Endothelial cell of umbilical vein (primary cell): ENCODE measurements at regions not wholly inside any gene's neighbourhood (a gene's known extent, or its start where the extent isn't known, plus 50 kb on each side); places are given as distances from the start of the nearest gene placed in this dataset.

Experiments used
- EZH2 ChIP-seq: IDR thresholded peaks from 2 replicates; pipeline ENCODE4 v1.6.1; 2012; ENCODE audit warnings: borderline replicate concordance, low read depth, mild to moderate bottlenecking, moderate library complexity, low read length, inconsistent platforms; ENCODE audit not compliant: severe bottlenecking
- FOS ChIP-seq: IDR thresholded peaks from 2 replicates; pipeline ENCODE4 v1.6.1; 2011; ENCODE audit warnings: mild to moderate bottlenecking, low read length, moderate library complexity, borderline replicate concordance; ENCODE audit not compliant: insufficient read depth
- GATA2 ChIP-seq: IDR thresholded peaks from 2 replicates; pipeline ENCODE4 v1.7.0; 2011; ENCODE audit warnings: low read depth, mild to moderate bottlenecking, moderate library complexity, mixed read lengths, low read length; ENCODE audit not compliant: insufficient read length, insufficient read depth
- JUN ChIP-seq: IDR thresholded peaks from 2 replicates; pipeline ENCODE4 v1.6.1; 2011; ENCODE audit warnings: borderline replicate concordance, low read depth; ENCODE audit not compliant: insufficient read length, insufficient read depth
- MYC ChIP-seq: IDR thresholded peaks from one replicate; pipeline ENCODE4 v1.6.1; 2011; ENCODE audit warnings: mild to moderate bottlenecking, low read depth, low read length
- POLR2A ChIP-seq: IDR thresholded peaks from 2 replicates; pipeline ENCODE4 v1.6.1; 2012; ENCODE audit warnings: low read depth, mild to moderate bottlenecking, control low read depth, low read length
- POLR2AphosphoS5 ChIP-seq: IDR thresholded peaks from 2 replicates; pipeline ENCODE4 v1.6.1; 2012; ENCODE audit warnings: low read depth, mild to moderate bottlenecking, control low read depth, low read length, moderate library complexity; ENCODE audit not compliant: insufficient read depth
- TF ChIP-seq, protein P1 (sequence below), 2 donors: IDR thresholded peaks; 1 replicate in 1 of 2; 2 replicates in 1 of 2; pipeline ENCODE4 v1.5.1; 2011; ENCODE audit warnings: low read length in 2 of 2, mild to moderate bottlenecking in 2 of 2, moderate library complexity in 2 of 2, control low read depth in 1 of 2, inconsistent platforms in 1 of 2, low read depth in 1 of 2; ENCODE audit not compliant: insufficient read depth in 1 of 2; ENCODE audit errors: extremely low read depth in 1 of 2
- TF ChIP-seq, protein P2 (sequence below): IDR thresholded peaks from 2 replicates; pipeline ENCODE4 v1.6.1; 2011; ENCODE audit not compliant: insufficient read depth, insufficient read length

DNA sequence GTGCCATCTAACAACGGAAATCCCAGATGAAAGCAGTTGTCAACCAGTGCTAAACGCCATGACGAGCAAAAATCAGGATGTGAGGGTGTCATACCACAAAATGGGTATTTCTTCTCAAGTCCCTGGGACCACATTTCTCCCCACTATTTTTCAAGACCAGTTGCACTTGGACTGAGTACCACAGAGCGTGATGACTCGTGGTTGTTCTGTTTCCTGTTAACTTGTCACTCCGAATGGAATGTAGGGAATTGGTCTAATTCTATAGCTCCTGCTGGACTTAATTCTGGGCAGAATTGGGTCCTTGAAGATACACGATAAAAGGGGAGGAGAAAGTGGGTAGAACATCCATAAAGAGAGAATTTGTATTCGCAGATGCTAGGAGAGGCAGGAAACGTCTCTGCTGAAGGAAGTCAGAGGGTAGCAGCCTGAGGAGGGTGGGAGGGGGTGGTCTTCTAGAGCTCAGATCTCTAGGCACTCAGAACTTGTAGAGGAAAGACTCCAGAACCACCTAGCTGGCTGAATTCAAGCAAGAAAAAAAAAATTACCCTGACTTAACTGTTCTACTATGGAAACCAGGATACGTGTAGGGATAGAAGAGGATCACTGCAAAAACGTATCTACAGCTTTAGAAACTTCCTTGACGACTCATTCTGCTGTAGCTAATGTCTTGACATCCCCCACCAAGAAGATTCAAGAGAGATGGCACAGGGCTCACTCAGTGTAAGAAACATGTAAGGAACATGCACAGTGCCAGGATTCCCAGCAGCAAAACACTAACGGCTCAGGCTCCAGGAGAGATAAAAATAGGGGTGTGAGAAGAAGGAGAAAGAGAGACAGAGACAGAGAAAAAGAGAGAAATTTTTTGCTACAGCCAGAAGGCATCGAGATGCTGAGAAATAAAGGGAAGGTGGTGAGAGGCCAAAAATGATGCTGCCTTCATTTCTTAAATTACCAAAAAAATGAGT lies 494.7 kb downstream of the CD83 start:
- TF ChIP-seq, protein P1, sequence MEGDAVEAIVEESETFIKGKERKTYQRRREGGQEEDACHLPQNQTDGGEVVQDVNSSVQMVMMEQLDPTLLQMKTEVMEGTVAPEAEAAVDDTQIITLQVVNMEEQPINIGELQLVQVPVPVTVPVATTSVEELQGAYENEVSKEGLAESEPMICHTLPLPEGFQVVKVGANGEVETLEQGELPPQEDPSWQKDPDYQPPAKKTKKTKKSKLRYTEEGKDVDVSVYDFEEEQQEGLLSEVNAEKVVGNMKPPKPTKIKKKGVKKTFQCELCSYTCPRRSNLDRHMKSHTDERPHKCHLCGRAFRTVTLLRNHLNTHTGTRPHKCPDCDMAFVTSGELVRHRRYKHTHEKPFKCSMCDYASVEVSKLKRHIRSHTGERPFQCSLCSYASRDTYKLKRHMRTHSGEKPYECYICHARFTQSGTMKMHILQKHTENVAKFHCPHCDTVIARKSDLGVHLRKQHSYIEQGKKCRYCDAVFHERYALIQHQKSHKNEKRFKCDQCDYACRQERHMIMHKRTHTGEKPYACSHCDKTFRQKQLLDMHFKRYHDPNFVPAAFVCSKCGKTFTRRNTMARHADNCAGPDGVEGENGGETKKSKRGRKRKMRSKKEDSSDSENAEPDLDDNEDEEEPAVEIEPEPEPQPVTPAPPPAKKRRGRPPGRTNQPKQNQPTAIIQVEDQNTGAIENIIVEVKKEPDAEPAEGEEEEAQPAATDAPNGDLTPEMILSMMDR (IDR thresholded peaks at IDR 0.05; ENCODE audit: extremely low read depth in 1 of 2, insufficient read depth in 1 of 2, low read depth in 1 of 2, low read length in 2 of 2), result no peak
- TF ChIP-seq POLR2AphosphoS5, result no peak
- TF ChIP-seq MYC, result no peak
- no peak for TF ChIP-seq POLR2A
- TF ChIP-seq, protein P2, sequence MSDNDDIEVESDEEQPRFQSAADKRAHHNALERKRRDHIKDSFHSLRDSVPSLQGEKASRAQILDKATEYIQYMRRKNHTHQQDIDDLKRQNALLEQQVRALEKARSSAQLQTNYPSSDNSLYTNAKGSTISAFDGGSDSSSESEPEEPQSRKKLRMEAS, result no peak
- TF ChIP-seq EZH2, result no peak
- TF ChIP-seq GATA2, result no peak
- no peak for TF ChIP-seq FOS
- TF ChIP-seq JUN, result no peak
